ENCODE measurements at regions not wholly inside any gene's neighbourhood (a gene's known extent, or its start where the extent isn't known, plus 50 kb on each side); places are given as distances from the start of the nearest gene placed in this dataset.
"Not testable (repeated sequence)": the region's sequence is repeated elsewhere in the genome, so short reads cannot be mapped to it uniquely, and the experiment has no call there.

DNA sequence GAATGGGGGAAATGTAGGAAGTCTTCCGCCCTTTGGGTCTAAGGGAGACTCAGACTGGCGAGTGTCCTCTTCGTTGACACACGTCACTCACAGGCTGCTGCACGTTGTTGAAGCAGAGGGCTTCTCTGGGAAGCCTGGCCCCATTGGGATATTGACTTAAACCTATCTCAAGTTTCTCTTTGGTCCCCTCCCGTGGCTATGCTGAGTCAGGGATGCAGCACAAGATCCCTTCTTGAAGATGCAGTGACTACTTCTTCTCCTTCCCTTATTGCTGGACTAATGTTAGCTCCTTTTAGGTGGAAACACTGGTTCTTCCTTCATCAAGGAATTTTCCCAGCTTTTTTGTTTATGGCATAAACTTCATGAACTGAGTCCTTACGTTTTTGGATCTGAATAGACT is 89.8 kb upstream of the CCDC71L start:
- no peak for DNase-seq

DNA sequence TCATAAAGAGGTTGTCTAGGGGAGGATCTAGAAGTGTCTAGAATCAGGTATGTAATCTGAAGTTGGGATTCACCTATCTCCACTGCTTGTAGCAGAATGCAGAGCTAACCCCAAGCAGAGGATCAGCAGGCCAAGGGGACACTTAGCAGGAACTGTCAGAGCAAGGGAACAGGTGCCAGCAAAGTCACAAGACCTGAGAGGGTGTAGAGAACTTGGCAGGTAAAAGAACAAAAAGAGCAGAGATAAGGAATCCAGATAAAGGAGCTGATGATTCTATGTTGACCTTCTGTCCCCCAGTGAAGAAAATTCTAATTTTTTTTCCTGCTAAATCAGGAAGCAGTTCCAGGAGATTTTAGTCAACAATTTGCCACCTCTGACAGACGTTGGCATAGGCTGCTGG is 91.4 kb upstream of the CCDC71L start:
- no peak for DNase-seq

DNA sequence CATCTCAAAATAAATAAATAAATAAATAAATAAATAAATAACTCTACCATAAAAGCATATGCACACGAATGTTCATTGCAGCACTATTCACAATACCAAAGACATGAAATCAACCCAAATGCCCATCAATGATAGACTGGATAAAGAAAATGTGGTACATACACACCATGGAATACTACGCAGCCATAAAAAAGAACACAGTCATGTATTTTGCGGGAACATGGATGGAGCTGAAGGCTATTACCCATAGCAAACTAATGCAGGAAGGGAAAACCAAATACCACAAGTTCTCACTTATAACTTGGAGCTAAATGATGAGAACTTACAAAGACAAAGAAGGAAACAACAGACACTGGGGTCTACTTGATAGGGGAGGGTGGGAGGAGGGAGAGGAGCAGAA is 94.1 kb upstream of the CCDC71L start:
- not testable (repeated sequence) for DNase-seq

DNA sequence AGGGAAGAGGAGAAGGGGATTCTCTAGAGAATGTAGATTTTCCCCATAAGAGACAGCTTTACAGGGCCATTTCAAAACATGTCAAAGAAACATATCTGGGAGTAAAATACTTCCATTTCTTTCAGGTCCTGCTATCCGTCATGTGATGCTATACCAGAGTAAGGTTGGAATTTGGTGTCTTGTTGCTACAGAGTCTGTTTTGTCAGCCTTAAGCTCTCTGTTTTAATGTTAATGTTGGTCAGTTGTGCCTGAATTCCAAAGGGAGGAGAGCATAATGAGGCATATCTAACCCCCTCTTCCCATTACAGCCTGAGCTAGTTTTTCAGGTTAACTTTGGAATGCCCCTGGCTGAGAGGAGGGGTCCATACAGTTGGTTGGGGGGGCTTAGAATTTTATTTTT is 94.7 kb upstream of the CCDC71L start:
- DNase-seq: no peak

DNA sequence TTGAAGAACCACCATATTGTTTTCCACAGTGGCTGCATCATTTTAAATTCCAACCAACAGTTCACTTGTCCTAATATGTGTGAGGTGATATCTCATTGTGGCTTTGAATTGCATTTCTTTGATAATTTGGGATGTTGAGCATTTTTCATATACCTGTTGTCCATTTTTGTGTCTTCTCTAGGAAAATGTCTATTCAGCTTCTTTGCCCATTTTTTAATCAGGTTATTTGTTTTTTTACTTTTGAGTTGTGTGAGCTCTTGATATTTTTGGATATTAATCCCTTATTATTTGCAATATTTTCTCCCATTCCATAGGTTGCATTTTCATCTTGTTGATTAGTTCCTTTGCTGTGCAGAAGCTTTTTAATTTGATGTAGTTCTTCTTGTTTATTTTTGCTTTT is 95.1 kb upstream of the CCDC71L start:
- no peak for DNase-seq

DNA sequence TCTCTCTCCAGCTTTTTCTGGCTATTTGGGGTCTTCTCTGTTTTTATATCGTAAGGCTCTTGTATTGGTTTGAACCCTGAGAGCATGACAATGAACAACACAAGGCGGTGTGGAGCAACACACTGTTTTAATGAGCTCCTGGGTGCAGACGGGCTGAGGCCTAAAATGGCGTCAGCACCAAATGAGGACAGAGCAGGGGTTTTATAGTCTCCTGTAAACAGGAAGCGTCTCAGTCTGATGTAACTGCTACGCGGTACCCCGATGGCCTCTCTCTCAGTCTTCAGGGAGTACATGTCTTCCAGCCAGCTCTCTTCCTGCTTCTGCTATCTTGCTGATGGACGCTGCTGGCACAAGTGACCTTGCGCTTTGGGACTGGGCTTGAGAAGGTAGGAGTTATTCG is 95.9 kb upstream of the CCDC71L start:
- no peak for DNase-seq

DNA sequence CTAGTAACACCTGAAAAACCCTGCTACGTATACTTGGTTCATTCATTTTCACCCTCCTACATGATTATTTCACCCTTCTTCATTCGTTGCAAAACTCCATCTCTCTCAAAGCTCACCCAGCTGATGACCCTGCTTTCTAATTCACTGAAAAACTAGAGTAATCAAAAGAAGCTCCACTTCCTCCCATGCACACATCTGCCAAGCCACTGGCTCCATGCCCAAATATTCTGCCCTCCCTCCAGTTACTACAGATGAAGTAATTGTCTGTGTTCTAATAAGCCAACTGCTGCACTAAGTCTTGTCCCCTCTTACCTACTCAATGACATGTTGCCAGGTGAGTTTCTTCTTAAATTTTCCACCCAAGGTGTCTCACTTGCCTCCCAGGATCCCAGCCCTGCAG is 96.9 kb upstream of the CCDC71L start:
- no peak for DNase-seq

DNA sequence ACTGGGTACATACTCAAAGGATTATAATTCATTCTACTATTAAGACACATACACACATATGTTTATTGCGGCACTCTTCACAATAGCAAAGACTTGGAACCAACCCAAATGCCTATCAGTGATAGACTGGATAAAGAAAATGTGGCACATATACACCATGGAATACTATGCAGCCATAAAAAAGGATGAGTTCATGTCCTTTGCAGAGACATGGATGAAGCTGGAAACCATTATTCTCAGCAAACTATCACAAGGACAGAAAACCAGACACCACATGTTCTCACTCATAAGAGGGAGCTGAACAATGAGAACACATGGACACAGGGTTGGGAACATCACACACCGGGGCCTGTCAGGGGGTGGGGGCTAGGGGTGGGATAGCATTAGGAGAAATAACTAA is 101.9 kb upstream of the CCDC71L start:
- DNase-seq: not testable (repeated sequence)

DNA sequence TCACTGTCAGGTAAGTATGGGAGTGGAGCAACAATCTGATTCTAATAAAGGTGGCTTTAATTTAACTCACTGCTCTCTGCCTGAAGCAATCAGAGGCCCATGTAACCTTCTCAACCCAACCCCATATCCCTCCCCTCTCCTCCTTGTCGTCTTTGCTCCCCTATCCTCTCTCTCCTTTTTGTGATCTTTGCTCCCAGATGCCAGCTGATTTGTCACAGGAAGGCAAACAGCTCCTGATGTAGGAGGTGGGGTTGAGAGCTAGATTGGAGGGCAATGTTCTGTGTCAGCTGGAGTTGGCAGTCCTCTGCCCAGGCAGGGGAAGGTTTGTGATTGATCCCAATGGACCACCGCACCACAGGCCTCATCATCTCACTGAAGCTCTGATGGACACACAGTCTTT is 101.4 kb upstream of the PIK3CG start:
- no peak for DNase-seq

DNA sequence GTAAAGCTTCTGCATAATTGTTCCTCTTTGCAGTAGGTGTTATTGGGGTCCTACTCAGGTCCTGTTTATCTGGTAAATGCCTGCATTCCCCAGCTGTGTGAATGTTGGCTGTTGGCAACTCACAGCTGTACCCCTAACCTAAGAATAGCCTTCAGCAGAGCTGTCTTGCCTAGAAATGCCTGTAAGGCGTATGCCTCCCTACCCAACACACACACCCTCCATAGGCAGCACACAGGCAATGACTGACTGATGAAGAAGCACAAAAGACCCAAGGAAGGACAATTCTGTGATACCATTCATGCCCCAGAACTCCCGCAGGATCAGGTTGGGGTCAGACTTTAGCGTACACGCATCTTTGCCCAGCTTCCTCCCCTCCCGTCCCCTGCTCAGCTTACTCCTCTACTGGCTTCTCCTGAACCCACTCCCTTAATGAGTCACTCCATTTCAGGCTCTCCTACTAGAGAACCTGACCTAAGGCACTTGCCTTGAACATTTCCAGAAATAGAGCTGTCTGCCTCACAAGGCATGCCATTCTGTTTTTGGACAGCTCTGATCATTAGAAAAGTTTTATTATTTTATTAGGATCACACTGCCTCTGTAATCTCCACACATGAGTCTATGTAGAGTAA is 99.2 kb upstream of the PIK3CG start:
- no peak for DNase-seq

DNA sequence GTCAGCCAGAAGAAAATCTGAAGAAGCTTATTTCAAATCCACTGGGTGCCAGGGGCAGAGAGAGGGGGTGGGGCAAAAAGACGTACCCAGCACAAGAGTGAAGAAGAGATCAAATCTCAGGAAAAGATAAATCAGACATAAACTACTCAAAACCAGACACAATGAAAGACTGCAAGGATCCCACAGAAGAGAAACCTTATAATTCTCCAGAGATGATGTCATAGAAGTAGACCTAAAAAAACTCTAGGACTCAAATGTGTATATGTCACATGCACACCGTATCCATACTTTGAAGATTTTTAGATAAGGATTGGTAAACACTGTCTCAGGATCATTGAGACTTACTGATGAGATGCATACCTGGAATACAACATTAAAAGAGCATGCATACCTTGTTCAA is 98.5 kb upstream of the PIK3CG start:
- no peak for DNase-seq

DNA sequence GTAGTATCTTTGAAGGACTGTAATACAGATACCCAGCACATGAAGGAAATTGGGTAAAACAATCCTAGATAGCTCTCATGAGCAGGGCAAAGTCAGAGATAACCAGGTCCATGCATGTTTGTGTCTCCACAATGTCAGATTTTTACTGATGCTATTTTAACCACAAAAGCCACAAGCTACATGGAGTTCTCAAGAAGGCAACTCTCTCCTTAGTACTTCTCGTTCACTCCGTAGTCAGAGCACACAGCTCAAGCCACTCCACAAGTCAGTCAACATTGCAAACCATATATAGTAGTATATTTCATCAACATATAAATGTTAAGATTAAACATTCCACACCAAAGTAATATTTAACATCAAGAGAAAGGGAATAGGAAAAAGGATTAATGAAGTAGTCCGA is 98.0 kb upstream of the PIK3CG start:
- DNase-seq: no peak

DNA sequence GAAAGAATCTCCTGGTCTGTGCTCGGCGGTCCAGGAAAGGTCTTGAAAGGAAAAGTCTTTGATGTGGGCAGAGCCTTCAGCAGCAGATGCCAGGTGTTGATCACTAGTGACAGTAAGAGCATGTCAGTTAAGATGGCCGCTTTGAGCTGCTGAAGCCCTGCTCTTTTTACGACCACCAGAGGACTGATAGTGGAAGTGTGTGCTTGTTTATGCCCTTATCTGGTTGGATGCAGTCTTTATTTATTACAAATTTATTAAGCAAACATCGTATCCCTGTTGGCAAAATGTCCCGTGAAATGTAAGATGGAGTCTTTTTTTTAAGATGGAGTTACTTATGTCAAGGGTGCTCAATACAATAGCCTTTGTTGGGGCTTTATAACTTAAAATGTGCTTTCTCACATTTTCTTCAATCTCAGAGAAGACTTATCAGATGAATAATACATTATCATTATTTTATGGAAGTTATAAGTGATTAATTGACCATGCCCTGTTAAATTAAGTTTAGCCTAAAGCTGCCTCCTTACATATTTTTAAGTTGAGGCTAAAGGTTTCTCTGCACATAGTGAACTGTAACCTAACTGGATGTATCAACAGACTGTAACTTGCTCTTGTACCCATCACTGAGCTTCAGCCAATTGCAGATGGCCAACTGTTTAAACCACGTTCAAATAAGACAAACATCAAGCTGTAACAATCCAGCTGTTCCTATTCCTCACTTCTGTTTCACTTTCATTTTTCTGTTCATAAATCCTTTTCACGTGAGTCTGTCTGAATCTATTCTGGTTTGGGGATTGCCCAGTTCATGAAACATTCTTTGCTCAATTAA is 97.4 kb upstream of the PIK3CG start:
- no peak for DNase-seq

DNA sequence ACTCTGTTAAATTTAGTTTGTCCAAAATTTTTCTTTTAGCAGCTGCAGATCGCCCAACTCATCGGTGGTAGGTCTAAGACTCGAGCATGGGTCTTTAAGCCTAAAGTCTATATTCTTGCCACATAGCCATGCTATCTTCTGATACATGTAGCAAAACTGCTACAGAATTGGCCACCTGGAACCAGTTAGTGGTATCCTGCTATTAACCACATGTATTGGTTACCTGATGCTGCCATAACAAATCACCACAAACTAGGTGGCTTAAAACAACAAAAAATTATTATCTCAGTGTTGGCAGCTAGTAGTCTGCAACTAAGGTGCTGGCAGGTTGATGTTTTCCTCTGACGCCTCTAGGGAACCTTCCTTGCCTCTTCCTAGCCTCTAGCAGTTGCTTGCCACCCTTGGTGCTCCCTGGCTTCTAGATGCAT is 96.7 kb upstream of the PIK3CG start:
- no peak for DNase-seq

DNA sequence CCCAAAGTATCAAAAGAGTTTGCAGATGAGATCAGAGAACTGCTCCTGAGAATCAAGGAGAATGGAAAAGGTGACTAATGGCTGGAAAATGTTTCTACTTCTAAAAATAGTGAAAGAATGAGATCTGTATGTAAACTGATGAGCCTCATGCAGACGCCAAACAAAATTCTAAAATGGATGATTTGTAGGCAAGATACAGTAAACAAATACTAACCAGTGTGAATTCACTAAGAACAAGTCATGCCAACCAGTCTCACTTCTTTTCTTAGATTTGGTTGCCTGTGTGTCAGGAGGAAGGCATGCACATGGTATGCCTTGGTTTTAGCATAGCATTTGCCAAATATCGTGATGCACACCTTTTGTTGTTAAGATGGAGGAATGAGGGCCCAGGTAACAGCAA is 94.9 kb upstream of the PIK3CG start:
- no peak for DNase-seq

DNA sequence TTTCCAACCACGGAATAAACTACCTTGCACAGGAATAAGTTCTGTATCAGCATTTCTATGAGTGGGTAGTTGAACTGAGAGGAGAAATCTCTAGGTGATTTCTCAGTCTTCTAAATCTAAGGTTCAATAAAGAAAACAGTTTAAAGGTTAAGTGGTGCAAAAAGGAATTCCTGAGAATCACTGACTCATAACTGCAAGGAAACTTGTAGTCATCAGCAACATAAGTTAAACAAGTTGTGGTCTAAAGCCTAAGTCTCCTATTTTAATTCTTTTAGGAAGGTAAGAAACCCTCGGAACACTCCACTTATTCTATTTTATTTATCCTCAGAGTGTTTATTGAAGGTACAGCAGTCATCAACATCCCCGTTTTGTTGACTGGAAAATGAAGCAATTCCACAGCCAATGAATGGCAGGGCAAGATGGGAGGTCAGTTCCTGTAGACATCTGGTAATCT is 92.4 kb upstream of the PIK3CG start:
- DNase-seq: no peak

DNA sequence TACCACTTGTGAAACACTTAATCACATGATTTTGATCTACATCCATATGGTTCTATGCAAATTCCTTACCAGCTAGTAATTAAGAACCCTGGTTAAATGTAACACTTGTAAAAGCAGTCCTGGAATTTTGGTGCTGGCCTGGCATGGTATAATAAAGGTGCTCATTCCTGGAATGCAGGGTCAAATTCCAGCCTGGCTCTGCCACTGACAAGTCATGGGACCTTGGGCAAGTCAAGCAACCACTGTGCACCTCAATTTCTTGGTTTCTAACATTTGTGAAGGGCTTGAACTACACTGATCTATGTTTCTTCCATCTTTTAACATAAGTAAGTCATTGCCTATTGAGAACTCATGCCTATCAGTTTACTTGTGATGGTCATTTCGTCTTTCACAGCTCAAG is 91.9 kb upstream of the PIK3CG start:
- DNase-seq: no peak

DNA sequence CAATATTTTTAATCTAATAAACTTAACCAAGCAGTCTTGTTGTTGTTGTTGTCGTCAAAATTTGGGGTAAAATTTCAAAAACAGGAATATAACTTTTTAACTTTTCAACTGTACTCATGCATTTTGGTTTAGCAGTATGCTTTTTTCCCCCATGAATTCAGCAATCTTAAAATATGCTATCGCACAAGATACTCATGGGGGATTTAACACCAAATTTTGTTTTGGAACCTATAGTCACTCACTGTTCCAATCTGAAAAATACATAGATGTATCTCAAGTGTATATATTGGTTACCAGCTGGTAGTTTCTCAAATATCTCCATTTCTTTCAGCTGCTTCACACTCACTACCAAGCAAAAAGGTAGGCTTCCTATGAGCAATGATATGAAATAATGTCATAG is 91.4 kb upstream of the PIK3CG start:
- no peak for DNase-seq

DNA sequence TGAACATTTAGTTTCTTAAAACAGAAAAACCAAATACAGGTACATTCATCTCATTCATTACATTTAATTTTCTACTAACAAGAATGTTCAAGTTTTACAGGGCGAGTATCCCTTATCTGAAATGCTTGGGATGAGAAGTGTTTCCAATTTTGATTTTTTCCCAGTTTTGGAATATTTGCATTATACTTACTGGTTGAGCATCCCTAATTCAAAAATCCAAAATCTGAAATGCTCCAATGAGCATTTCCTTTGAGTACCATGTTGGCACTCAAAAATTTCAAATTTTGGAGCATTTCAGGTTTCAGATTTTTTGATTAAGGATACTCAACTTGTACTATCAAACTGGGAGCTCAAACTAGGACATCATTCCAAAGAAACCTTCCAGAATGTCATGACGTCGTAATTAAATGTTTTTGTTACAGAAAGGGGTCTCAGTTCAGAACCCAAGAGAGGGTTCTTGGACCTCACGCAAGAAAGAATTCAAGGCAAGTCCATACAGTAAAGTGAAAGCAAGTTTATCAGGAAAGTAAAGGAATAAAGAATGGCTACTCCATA is 90.8 kb upstream of the PIK3CG start:
- DNase-seq: no peak

DNA sequence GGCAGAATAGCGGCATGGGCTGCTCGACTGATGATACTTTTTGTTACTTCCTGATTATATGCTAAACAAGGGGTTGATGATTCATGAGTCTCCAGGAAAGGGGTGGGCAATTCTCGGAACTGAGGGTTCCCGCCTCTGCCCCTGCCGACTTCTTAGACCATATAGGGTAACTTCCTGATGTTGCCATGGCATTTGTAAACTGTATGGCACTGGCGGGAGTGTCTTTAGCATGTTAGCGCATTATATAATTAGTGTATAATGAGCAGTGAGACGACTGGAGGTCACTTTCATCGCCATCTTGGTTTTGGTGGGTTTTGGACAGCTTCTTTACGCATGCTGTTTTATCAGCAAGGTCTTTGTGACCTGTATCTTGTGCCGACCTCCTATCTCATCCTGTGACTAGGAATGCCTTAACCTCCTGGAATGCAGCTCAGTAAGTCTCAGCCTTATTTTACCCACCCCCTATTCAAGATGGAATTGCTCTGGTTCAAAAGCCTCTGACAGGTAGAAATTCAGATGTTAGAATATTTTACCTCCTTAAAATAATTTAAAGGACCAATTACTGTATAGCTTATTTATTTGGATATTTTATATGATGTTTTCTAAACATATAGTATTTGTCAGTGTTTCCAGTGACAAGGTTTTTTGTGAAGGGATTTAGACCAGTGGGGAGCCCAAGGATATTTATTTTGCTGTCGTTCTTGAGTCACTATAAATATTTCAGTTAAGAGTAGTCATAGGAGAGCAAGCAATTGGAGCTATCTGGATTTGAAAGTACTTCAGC is 90.1 kb upstream of the PIK3CG start:
- no peak for DNase-seq

DNA sequence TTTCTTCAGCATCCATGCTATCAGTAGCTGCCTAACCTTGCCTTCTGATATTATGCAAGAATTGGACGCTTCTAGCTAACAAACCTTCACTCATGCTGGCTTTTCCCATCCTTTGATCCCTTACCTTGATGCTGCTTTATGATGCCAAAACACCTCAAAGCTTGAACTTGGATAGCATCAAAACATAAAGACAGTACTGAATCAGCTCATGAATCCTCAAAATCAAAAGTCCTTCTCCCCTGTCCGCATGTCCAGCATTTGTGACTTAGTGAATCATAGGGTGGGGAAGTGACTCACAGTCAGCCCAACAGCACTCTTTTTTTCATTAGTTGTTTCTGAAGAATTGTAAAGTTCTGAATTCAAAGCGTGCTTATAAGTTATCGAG is 89.5 kb upstream of the PIK3CG start:
- DNase-seq: no peak

DNA sequence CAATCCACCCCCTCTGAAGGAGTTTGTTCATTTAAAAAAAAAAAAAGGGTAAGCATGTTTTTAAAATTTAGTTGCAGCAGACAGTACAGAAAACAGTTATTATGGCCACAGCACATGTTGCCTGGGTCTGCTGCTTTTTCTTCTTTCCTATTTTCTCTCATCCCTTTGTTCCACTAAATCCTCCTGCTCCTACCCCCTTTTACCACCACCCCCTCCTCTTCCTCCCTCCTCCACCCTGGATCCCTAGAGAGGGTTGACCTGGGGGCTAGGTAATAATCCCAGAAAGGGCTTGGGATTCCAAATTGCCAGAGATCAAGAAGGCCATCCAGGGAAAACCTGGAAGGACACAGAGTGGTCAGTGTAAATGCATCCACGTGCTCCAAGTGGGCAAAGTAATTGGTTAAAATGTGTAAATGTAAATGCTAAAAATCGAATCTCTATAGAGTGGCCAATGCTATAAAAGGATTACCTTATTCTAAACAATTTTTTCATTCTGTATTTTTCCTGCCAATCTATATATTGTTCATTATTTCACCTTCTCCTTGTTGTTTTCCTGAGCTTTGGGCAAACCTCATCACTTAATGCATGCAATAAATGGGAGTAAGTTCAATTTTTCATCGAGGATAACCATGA is 89.0 kb upstream of the PIK3CG start:
- DNase-seq: no peak
